Muscle of leg (tissue), 3 donors: ENCODE measurements at regions not wholly inside any gene's neighbourhood (a gene's known extent, or its start where the extent isn't known, plus 50 kb on each side); places are given as distances from the start of the nearest gene placed in this dataset.

ENCODE experiments used
- DNase-seq: peaks from one replicate; pipeline ENCODE4 v3.0.0; 2013
- H3K27ac ChIP-seq: one replicate; pipeline ENCODE4 v1.5.1; 2013; ENCODE audit warnings: mild to moderate bottlenecking, low read length, control low read depth
- H3K27me3 ChIP-seq: one replicate; pipeline ENCODE4 v1.6.1; 2013; ENCODE audit warnings: low read length; ENCODE audit not compliant: control insufficient read depth, insufficient read depth
- H3K36me3 ChIP-seq: one replicate; pipeline ENCODE4 v1.6.1; 2013; ENCODE audit warnings: low read length; ENCODE audit not compliant: control insufficient read depth, insufficient read depth
- H3K4me1 ChIP-seq: one replicate; pipeline ENCODE4 v1.6.1; 2013; ENCODE audit warnings: low read length; ENCODE audit not compliant: control insufficient read depth, insufficient read depth
- H3K4me3 ChIP-seq: one replicate; pipeline ENCODE4 v1.5.1; 2013; ENCODE audit warnings: low read length, control low read depth
- H3K9me3 ChIP-seq: replicated peaks from 2 replicates; pipeline ENCODE4 v1.6.1; 2013; ENCODE audit warnings: low read depth, low read length; ENCODE audit not compliant: control insufficient read depth
- WGBS: methylation state at CpG from one replicate; pipeline ENCODE4 v1.1.5; 2013; ENCODE audit warnings: missing lambda C conversion rate; ENCODE audit not compliant: insufficient coverage; 5-methylcytosine and 5-hydroxymethylcytosine counted together

DNA sequence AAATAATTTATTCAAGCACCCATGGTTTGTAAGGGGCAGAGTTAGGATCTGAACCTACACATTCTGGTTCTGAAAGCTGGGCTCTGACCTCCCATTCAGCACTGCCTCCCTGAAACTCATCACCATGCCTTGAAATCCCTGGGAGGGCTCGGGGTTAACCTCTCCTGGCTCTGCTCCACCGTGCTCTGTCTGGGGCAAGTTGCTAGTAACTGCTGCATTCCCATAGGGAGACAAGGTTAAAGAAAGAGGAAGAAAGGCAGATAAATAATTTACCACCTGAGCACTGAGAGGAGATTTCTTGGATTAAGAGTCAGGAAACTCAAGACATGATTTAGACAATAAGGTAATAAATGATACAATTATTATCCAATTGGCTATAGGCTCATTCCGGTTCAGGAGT is 199.3 kb downstream of the KIF18A start:
- WGBS: 20% methylated on average over 1 of the region's 3 CpGs
- Histone ChIP-seq H3K4me3 (no peak overlapping the region), H3K27me3 (no peaks in the 10 kb centered on the region), H3K9me3 (no peaks in the 10 kb centered on the region), H3K36me3 (no peaks in the 10 kb centered on the region), H3K27ac (no peak overlapping the region), H3K4me1 (no peaks in the 10 kb centered on the region)
- no peak for DNase-seq

DNA sequence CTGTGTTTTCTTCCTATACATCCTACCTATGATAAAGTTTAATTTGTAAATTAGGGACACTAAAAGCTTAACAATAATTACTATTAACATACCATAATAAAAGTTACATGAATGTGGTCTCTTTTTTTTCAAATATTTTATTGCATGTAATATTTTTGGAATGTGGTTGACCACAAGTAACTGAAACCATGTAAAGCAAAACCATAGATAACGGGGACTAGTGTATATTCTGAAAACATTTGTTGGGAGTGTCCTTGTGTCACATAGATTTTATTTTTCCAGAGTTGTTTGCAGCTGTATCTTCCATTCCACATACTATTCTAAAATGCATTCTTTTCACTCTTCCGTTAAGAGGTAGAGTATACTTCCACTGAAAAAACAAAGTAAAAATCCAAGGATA is 200.4 kb downstream of the KIF18A start:
- no peak overlapping the region for H3K27ac ChIP-seq
- WGBS: 86% methylated on average over 1 of the region's 2 CpGs
- no peaks in the 10 kb centered on the region for H3K27me3 ChIP-seq
- no peak overlapping the region for H3K4me3 ChIP-seq
- DNase-seq: no peak
- no peaks in the 10 kb centered on the region for H3K36me3 ChIP-seq
- no peaks in the 10 kb centered on the region for H3K4me1 ChIP-seq
- no peaks in the 10 kb centered on the region for H3K9me3 ChIP-seq

DNA sequence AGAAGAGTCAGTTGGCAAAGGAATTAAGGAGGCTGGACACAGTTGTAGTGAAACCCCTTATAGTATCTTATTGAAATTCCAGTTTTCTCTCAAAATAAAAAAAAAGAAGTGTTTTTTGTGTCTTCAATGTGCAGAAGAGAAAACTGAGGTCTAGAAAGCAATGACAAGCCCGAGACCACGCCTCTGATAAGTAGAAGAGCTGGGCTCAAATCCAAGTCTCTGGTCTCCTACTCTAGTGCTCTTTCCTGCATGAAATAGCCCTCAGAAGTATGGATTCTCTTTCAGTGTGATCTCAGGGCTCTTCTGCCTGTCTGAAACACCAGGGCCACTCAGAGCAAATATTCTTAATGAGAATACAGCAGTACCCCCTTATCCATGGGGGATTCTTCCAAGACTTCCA is 200.9 kb downstream of the KIF18A start:
- 70% methylated on average over 2 of the region's 2 CpGs for WGBS
- no peak overlapping the region for H3K27ac ChIP-seq
- no peaks in the 10 kb centered on the region for H3K36me3 ChIP-seq
- no peak overlapping the region for H3K4me3 ChIP-seq
- H3K4me1 ChIP-seq: no peaks in the 10 kb centered on the region
- H3K9me3 ChIP-seq: no peaks in the 10 kb centered on the region
- no peaks in the 10 kb centered on the region for H3K27me3 ChIP-seq
- no peak for DNase-seq

DNA sequence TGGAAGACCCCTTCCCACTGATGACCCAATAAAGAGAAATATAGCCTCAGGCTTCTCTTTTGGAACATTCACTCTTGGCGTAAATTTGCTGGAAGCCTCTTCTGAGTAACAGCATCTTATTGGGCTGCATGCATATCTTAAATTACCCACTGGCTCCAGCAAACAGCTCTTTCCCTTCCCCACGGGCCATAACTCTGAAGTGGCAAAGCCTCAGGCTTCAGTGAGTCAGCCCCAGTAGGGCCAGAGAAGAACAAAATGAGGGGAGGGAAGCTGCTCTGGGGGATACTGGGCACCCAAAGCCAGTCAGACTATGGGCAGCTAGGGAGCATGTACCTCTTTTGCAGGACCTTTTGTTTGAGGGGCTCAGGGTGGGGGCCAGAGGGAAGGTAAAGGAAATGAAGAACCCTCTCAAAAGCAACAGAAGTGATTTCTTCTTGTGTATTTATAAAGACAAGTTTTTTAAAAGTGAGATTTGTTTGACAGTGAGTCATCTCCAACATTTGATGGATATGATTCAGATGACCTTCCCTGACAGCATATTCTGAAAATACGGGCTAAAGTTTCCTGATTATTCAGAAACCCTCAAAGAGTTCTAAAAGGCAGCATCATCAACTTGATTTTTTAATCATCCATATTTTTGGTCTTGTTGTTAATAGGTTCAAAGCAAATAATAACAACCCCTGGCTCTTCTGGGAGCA is 203.4 kb downstream of the KIF18A start:
- Histone ChIP-seq H3K4me3 (no peak overlapping the region), H3K36me3 (no peaks in the 10 kb centered on the region), H3K9me3 (no peaks in the 10 kb centered on the region), H3K4me1 (no peaks in the 10 kb centered on the region), H3K27me3 (no peaks in the 10 kb centered on the region), H3K27ac (no peak overlapping the region)
- DNase-seq: no peak
- WGBS: 100% methylated on average over 1 of the region's 3 CpGs

DNA sequence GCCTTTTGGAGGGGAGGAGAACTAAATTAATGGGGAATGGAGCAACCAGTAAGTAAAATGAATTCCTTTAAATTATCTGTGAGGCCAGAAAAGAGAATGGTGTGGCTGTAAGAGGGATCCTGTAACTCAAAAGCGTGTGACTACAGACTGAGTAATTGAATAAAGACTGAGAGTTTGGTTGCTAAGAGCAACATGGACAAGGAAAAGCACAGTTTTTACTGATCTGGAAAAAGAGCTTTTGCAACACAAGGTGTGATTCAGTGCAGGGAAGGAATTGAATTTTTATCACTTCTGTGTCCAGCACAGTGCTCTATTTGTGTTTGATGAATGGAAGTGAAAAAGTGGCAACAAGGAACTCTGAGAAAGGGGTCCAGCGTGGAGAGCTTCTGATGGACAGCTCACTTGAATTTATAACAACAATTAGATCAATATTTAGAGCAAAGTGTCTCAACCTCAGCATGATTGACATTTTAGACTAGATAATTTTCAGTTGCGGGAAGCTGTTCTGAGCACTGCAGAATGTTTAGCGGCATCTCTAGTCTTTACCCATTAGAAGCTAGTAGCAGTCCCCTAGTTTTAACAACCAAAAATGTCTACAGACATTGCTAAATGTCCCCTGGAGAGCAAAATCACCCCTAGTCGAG is 202.8 kb upstream of the BDNF start:
- Histone ChIP-seq H3K4me3 (no peak overlapping the region), H3K27me3 (no peaks in the 10 kb centered on the region), H3K4me1 (no peaks in the 10 kb centered on the region), H3K27ac (no peak overlapping the region), H3K36me3 (no peaks in the 10 kb centered on the region), H3K9me3 (no peaks in the 10 kb centered on the region)
- 77% methylated on average over 2 of the region's 5 CpGs for WGBS
- DNase-seq: no peak

DNA sequence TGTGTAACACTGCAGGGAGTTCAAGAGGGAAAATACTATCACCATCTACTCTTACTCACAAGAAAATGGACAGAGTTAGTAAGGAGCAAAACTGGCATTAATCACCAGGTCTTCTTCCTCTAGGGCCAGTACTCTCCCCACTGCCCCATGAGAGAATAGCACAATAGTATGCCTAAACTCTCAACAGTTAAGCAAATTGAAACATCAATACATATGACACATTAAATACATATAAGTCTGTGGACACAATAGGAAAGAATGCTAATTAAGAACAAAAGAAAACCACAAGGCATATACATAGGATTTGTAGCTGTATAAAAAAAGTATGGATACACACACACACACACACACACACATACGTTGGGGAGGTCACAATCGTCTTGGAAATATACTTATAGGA is 197.9 kb upstream of the BDNF start:
- Histone ChIP-seq H3K4me1 (no peaks in the 10 kb centered on the region), H3K4me3 (no peak overlapping the region), H3K27ac (no peak overlapping the region), H3K9me3 (no peaks in the 10 kb centered on the region), H3K27me3 (no peaks in the 10 kb centered on the region), H3K36me3 (no peaks in the 10 kb centered on the region)
- DNase-seq: no peak
- WGBS: no CpG with 5 or more reads among the region's 2 CpGs

- H3K27me3 ChIP-seq: no peaks in the 10 kb centered on the region
- H3K9me3 ChIP-seq: no peaks in the 10 kb centered on the region
- no peaks in the 10 kb centered on the region for H3K4me1 ChIP-seq
- DNase-seq: no peak
- H3K36me3 ChIP-seq: no peaks in the 10 kb centered on the region
- no peak overlapping the region for H3K27ac ChIP-seq
- H3K4me3 ChIP-seq: no peak overlapping the region
Measured at GRCh38 chr11:27896096-27896495, 195.8 kb upstream of the BDNF start.

DNA sequence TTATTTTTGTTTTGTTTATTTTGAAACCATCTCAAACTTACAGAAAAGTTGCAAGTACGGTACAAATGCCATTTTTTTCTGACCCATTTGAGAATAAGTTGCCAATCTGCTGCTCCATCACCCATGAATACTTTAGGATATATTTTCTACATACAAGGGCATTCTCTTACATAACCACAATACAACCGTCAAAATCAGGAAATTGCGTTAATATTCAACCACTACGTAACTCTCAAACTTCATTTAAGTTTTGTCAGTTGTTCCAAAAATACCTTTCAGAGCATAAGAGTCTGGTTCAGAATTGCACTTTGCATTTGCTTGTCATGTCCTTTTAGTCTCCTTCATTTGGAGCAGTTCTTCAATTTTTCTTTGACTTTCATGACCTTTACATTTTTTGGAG is 194.3 kb upstream of the BDNF start:
- Histone ChIP-seq H3K36me3 (no peaks in the 10 kb centered on the region), H3K27me3 (no peaks in the 10 kb centered on the region), H3K27ac (no peak overlapping the region), H3K4me3 (no peak overlapping the region), H3K9me3 (no peaks in the 10 kb centered on the region), H3K4me1 (no peaks in the 10 kb centered on the region)
- WGBS: 68% methylated on average over 3 of the region's 4 CpGs
- no peak for DNase-seq

DNA sequence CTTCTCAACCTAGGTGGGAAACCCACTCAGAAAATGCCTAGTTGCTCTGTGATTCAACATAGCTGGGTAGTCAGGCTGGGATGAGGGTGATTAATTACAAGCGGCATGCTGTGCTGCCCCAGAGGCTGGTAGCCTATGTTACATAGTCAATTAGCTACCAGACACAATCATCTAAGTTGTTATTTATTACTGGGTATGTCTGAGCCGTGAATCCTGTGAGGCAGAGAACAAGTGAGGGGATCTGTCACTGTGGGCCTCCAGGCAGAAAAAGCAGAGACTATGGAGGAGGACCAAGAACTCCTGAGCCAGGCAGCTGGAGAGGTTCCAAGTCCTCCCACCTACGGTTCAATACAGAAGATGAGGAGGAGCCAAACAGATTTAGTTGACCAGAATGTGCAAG is 186.6 kb upstream of the BDNF start:
- WGBS: 20% methylated on average over 1 of the region's 3 CpGs
- Histone ChIP-seq H3K9me3 (no peaks in the 10 kb centered on the region), H3K36me3 (no peaks in the 10 kb centered on the region), H3K4me1 (no peaks in the 10 kb centered on the region), H3K27me3 (no peaks in the 10 kb centered on the region), H3K4me3 (no peak overlapping the region), H3K27ac (no peak overlapping the region)
- no peak for DNase-seq

DNA sequence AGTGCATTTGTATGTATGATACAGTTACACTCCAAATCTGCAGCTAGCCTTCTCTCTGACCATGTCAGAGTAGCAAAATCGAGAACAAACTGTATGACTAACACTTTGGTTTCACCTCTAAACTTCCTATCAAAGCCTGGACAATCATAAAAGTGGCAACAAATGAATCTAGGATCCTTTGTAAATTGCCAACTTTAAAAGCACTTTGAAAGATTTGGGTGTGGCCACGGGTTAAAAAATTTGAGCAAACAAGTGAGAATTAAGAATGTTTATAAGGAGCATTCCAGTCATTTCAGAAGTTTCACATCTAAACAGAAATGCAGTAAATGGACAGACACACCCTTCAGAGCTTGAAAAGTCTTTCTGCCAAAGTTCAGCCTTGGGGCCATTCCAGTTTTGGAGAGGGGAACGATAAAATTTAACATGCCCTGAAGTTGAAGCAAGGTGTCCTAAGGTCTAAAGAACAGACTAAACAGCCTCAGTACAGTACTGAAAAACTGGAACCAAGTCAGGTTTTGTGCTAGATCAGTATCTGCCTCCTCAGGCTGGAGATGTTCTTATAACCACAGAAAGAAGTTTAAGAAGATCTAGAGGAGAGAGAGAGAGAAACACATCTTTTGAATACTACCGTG is 181.9 kb upstream of the BDNF start:
- H3K4me1 ChIP-seq: no peaks in the 10 kb centered on the region
- H3K4me3 ChIP-seq: no peak overlapping the region
- WGBS: no CpG with 5 or more reads among the region's 4 CpGs
- H3K27me3 ChIP-seq: no peaks in the 10 kb centered on the region
- no peaks in the 10 kb centered on the region for H3K9me3 ChIP-seq
- no peak overlapping the region for H3K27ac ChIP-seq
- no peak for DNase-seq
- H3K36me3 ChIP-seq: no peaks in the 10 kb centered on the region
